MCF 10A (cell line): ENCODE measurements at regions not wholly inside any gene's neighbourhood (a gene's known extent, or its start where the extent isn't known, plus 50 kb on each side); places are given as distances from the start of the nearest gene placed in this dataset.

Source experiments
- BruUV-seq: library from RNA; stranded (reverse); fragments of 400-500 nt; replicated peaks from 2 replicates; lab custom pipeline; 2021; lab: Mats Ljungman, UMichigan
- CTCF ChIA-PET: fragments of 300-600 bp; sonication (Branson Sonifier 250); formaldehyde crosslinking; extraction: SDS; loops from one replicate; lab custom pipeline; 2021; ENCODE audit warnings: antibody characterized with exemption, inconsistent platforms; lab: Yijun Ruan, JAX
- POLR2A ChIA-PET: fragments of 300-600, 350-650 bp; sonication (Branson Sonifier 250); formaldehyde crosslinking; extraction: SDS; loops from one replicate; lab custom pipeline; 2020; ENCODE audit warnings: antibody characterized with exemption, inconsistent platforms; lab: Yijun Ruan, JAX
- DNase-seq: peaks from one replicate; pipeline ENCODE4 v3.0.0-alpha.2; 2018; ENCODE audit not compliant: unreplicated experiment
- H3K27ac Mint-ChIP-seq: one replicate; pipeline ENCODE4 v1.8.0; 2022; ENCODE audit warnings: mild to moderate bottlenecking, low read depth, mixed read lengths; ENCODE audit not compliant: unreplicated experiment
- H3K27me3 Mint-ChIP-seq: one replicate; pipeline ENCODE4 v1.8.0; 2022; ENCODE audit warnings: mixed read lengths; ENCODE audit not compliant: insufficient read depth, unreplicated experiment
- H3K36me3 Mint-ChIP-seq: one replicate; pipeline ENCODE4 v1.8.0; 2022; ENCODE audit warnings: mild to moderate bottlenecking, moderate library complexity, mixed read lengths; ENCODE audit not compliant: insufficient read depth, unreplicated experiment
- H3K4me1 Mint-ChIP-seq: one replicate; pipeline ENCODE4 v1.8.0; 2022; ENCODE audit warnings: mixed read lengths; ENCODE audit not compliant: insufficient read depth, unreplicated experiment
- H3K4me3 Mint-ChIP-seq: one replicate; pipeline ENCODE4 v1.8.0; 2022; ENCODE audit warnings: mild to moderate bottlenecking, moderate library complexity, mixed read lengths; ENCODE audit not compliant: unreplicated experiment
- H3K9me3 Mint-ChIP-seq: one replicate; pipeline ENCODE4 v1.8.0; 2022; ENCODE audit warnings: mixed read lengths; ENCODE audit not compliant: unreplicated experiment
- intact Hi-C: fragments of 100-400 bp; cut with micrococcal nuclease; formaldehyde crosslinking; loops from 2 replicates; pipeline ENCODE4 v1.14.1; 2022
- TF ChIP-seq, protein P1 (sequence below): fragments of 200-600 bp; IDR thresholded peaks from one replicate; pipeline ENCODE4 v1.8.0; 2022; ENCODE audit warnings: antibody characterized with exemption, mild to moderate bottlenecking; ENCODE audit not compliant: unreplicated experiment

DNA sequence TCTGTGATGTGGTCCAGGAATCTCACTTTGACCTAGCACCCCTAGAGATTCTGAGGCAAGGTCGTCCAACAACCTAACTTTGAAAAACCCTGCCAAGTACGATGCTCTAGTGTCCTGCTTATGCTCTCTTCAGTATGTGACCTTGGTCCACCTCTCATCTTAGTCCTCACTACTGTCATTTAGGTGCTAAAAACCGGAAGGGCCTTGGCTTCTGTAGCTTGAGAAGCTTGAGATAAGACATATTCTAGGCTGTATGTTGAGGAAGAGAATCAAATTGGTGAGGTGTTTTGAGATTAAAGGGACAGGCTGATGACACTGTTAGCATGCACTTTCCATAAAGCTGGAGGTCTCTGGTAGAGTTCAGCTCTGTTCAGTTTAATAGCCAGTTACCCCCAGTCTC lies 57.0 kb upstream of the MTPN start:
- POLR2A ChIA-PET, result no interaction called here
- H3K27me3 Mint-ChIP-seq, result peaks cover 12% of the 10 kb centered on the region
- no peaks in the 10 kb centered on the region for H3K9me3 Mint-ChIP-seq
- H3K4me3 Mint-ChIP-seq, result no peak overlapping the region
- CTCF ChIA-PET, result interaction anchor here (1.5 kb wide), 1 partner anchor 26 kb away, joined by 6 read pairs; no protein-coding TSS in a partner anchor
- H3K36me3 Mint-ChIP-seq, result no peaks in the 10 kb centered on the region
- H3K4me1 Mint-ChIP-seq, result peaks cover 8% of the 10 kb centered on the region
- H3K27ac Mint-ChIP-seq, result no peak overlapping the region
- TF ChIP-seq, protein P1, sequence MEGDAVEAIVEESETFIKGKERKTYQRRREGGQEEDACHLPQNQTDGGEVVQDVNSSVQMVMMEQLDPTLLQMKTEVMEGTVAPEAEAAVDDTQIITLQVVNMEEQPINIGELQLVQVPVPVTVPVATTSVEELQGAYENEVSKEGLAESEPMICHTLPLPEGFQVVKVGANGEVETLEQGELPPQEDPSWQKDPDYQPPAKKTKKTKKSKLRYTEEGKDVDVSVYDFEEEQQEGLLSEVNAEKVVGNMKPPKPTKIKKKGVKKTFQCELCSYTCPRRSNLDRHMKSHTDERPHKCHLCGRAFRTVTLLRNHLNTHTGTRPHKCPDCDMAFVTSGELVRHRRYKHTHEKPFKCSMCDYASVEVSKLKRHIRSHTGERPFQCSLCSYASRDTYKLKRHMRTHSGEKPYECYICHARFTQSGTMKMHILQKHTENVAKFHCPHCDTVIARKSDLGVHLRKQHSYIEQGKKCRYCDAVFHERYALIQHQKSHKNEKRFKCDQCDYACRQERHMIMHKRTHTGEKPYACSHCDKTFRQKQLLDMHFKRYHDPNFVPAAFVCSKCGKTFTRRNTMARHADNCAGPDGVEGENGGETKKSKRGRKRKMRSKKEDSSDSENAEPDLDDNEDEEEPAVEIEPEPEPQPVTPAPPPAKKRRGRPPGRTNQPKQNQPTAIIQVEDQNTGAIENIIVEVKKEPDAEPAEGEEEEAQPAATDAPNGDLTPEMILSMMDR, result no peak
- intact Hi-C loops, result no loop called here
- BruUV-seq, result no TSS peak
- no peak for DNase-seq

- peaks cover 16% of the 10 kb centered on the region for H3K27me3 Mint-ChIP-seq
- intact Hi-C loops, result no loop called here
- peaks cover 8% of the 10 kb centered on the region for H3K4me1 Mint-ChIP-seq
- ChIA-PET CTCF (interaction anchor here (1.5 kb wide), 1 partner anchor 25 kb away, joined by 6 read pairs; no protein-coding TSS in a partner anchor), POLR2A (no interaction called here)
- no peak overlapping the region for H3K27ac Mint-ChIP-seq
- no peaks in the 10 kb centered on the region for H3K36me3 Mint-ChIP-seq
- TF ChIP-seq, protein P1, result no peak
- H3K4me3 Mint-ChIP-seq, result no peak overlapping the region
- BruUV-seq, result no TSS peak
- H3K9me3 Mint-ChIP-seq, result no peaks in the 10 kb centered on the region
- DNase-seq, result no peak
These were observed 56.4 kb upstream of the MTPN start for GRCh38 chr7:136033413-136034031.

DNA sequence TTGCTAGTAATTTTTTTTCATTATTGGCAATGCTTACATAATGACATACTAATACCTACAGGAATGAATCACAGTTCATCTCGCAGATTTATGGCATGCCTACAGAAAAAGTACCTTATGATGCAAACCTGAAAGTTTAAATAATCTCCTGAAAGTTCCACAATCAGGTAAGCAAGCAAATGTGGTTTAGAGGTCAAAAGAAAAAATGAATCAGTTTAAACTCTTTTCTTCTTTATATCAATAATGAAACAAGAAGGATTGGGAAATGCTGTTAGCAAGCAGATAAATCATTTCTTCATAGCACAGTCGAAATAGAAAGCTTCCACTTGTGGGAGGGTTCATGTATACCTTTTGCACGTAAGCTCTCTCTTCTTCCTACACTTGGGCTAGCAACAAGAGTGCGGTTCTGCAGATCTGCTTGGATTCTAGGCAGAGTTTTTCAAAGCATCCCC lies 53.7 kb upstream of the MTPN start:
- TF ChIP-seq, protein P1, result no peak
- Mint-ChIP-seq H3K4me3 (no peak overlapping the region), H3K4me1 (peaks cover 8% of the 10 kb centered on the region), H3K9me3 (no peaks in the 10 kb centered on the region), H3K27ac (no peak overlapping the region), H3K27me3 (peaks cover 26% of the 10 kb centered on the region), H3K36me3 (no peaks in the 10 kb centered on the region)
- intact Hi-C loops, result no loop called here
- POLR2A ChIA-PET, result interaction anchor here (1.2 kb wide), 1 partner anchor 12 kb away, joined by 3 read pairs; no protein-coding TSS in a partner anchor
- CTCF ChIA-PET, result no interaction called here
- no TSS peak for BruUV-seq
- peak; percentile 10 for DNase-seq

DNA sequence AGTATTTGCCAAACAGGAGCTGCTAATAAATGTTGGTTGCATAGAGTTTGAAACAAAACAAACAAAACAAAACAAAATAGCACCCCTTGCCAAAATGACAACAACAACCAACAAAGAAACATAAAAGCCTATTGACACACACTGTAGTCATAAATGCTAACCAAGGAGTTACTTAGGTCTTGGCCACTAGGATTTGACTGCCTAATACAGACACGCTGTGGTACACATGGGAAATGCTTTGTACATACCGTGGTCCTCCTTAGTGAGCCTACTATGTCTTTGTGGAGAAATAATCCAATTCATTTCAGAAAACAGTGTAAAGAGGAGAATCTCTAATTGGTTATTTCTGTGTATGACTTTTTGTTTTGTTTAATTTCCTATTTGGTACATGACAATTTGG lies 53.2 kb upstream of the MTPN start:
- BruUV-seq, result no TSS peak
- POLR2A ChIA-PET, result interaction anchor here (0.6 to 1.2 kb wide), 2 partner anchors 11 to 360 kb away, joined by 3 to 4 read pairs; no protein-coding TSS in a partner anchor
- Mint-ChIP-seq H3K9me3 (no peaks in the 10 kb centered on the region), H3K36me3 (no peaks in the 10 kb centered on the region), H3K27me3 (peaks cover 20% of the 10 kb centered on the region), H3K4me1 (peaks cover 8% of the 10 kb centered on the region), H3K27ac (no peak overlapping the region), H3K4me3 (no peak overlapping the region)
- no peak for DNase-seq
- intact Hi-C loops, result no loop called here
- TF ChIP-seq, protein P1, result no peak
- CTCF ChIA-PET, result no interaction called here
